GM21381 (cell line): ENCODE measurements at regions not wholly inside any gene's neighbourhood (a gene's known extent, or its start where the extent isn't known, plus 50 kb on each side); places are given as distances from the start of the nearest gene placed in this dataset.
"Not testable (repeated sequence)": the region's sequence is repeated elsewhere in the genome, so short reads cannot be mapped to it uniquely, and the experiment has no call there.

Experiments used
- ATAC-seq: cut with Tn5 transposase; IDR thresholded peaks from one replicate; pipeline ENCODE4 v1.9.1; 2021; ENCODE audit warnings: mild to moderate bottlenecking, moderate library complexity; ENCODE audit not compliant: unreplicated experiment

DNA sequence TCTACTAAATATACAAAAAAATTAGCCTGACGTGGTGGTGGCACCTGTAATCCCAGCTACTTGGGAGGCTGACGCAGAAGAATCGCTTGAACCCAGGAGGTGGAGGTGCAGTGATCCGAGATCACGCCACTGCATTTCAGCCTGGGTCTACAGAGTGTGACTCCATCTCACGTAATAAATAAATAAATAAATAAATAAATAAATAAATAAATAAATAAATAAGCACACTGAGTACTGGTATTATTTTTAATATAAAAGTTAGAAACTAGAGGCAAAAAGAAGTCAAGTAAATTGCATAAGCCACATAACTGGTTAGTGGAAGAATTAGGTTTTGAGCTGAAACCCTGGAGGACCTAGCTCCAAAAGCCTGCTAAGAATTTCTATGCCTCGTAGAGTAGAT, 1262.7 kb upstream of the PABPC4L start:
- ATAC-seq = no peak

DNA sequence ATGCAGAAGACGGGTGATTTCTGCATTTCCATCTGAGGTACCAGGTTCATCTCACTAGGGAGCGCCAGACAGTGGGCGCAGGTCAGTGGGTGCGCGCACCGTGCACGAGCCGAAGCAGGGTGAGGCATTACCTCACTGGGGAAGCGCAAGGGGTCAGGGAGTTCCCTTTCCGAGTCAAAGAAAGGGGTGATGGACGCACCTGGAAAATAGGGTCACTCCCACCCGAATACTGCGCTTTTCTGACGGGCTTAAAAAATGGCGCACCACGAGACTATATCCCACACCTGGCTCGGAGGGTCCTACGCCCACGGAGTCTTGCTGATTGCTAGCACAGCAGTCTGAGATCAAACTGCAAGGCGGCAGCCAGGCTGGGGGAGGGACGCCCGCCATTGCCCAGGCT, 1246.0 kb upstream of the PABPC4L start:
- ATAC-seq = not testable (repeated sequence)

DNA sequence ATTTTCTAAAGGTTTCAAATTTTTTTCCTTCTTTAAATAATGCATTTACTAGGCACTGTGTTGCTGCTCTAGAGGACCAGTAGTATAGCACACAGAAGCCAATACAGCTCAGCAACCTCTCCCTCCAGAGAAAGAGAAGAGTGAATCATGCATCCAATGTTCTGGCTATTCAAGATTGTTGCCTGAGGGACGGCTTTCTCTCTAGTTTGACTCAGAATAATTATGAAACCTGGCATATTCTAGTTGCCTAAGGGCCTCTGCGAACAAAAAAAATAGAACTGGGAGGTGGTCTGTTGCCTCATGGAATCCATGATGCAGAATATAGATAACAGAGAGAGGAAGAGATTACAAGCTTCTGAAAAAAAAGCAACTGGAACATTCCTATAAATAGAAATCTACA, 1233.3 kb upstream of the PABPC4L start:
- ATAC-seq = no peak

DNA sequence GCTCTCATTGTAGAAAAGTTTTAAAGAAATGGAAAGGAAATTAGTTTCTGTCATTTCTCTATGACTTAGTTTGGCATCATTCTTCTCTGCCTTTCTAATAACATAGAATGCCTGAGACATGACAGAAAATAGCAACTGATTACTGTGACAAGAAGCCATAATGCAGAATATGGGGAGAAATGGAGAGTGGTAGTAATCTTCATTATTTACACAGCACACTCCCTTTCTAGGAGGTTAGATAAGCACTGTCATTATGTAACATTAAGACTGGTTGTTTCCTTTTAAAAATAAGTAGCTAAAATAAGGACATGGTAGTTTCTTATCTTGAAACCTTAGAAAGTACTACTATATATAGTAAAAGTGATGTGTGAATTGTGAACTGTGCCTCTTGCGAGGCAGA, 1227.9 kb upstream of the PABPC4L start:
- no peak for ATAC-seq

DNA sequence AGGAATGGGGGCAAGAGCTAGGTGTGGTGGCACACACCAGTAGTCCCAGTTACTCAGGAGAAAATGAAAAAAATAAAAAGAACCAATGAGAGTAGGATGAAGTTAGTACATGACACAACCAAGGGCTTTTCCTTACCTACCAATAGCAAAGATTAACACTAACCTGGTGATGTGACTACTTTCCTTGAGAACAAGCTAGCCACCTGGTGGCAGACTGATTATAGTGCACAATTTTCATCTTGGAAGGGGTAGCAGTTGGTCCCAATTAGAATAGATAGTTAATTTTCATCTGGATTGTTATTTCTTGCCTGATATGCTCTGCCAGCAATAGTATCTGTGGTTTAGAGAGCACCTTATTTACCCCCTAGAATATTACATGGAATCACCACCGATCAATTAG, 1216.8 kb upstream of the PABPC4L start:
- no peak for ATAC-seq

DNA sequence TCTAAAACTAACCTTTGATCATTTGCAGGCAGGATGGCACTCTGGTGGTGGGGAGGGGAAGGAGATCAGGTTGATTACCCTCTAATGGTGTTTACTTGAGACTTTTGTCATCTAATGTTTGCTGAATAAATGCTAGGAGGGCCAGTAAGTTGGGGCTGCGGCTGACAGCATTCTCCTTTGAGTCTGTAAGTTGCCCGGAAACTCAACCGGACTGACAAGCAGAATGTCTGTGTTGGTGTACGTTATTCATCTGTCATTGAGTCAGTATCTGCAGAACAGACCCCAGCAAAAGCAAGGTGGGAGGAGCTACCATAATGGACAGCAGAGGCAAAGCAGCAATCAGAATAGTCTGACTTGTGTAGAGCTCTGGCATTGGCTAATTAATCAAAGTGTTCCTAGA, 1210.6 kb upstream of the PABPC4L start:
- no peak for ATAC-seq

DNA sequence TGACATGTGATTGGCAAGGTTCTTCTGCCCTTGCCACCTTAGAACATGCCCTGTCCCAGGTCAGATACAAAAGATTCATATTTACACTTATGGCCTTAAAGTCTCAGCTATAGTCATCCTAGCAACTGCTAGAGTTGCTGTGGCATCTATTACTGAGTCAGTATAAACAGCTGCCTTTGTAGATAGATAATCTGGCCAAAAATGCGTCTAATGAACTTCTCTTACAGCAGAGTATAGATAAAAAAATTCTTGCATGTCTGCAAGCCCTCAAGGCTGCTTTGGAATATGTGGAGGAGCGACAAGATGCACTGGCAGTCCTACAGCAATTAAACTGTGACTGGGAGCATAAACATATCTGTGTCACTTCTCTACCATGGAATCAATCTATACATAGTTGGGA, 1209.7 kb upstream of the PABPC4L start:
- ATAC-seq = no peak

DNA sequence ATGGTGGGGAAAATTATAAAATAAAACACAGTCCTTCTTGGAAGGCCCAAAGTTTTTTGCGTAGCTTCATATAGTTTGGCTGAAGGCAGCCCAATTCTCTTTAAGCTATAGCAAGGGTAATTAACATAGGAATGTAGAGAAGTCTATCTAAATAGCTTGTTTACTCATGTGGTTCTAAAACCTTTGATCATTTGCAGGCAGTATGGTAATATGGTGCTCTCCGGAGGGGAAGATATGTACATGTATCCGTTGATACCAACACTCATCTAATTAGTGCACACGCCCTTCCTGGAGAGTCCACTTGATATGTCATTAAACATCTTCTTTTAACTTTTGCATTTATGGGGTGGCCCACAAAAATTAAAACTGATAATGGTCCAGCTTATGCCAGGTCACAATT, 1207.7 kb upstream of the PABPC4L start:
- ATAC-seq = not testable (repeated sequence)

DNA sequence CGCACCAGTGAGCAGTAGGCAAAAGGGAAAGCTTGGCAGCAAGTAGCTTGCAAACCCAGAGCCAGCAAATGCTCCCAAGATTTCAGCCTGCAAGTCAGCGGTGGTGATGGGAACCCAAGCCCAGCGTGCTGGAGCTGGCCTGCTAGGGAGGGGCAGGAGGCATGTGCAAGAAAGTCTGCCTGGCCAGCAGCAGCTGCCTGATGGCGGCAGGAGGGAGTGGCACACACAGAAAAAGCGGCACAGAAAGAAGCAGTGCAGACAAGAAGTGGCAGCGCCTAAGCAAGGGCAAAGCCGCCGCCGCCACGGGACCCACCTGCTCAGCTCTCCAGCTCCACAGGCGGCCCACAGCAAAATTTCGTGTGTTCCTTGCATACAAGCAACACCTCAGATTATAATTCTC, 1206.5 kb upstream of the PABPC4L start:
- ATAC-seq = no peak

DNA sequence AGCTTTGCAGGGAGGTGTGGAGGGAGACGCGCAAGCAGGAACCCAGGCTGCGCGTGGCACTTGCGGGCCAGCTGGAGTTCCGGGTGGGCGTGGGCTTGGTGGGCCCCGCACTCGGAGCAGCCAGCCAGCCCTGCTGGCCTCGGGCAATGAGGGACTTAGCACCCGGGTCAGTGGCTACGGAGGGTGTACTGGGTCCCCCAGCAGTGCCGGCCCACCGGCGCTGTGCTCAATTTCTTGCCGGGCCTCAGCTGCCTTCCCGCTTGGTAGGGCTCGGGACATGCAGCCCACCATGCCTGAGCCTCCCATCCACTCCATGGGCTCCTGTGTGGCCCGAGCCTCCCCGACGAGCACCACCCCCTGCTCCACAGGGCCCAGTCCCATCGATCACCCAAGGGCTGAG, 1205.0 kb upstream of the PABPC4L start:
- not testable (repeated sequence) for ATAC-seq

DNA sequence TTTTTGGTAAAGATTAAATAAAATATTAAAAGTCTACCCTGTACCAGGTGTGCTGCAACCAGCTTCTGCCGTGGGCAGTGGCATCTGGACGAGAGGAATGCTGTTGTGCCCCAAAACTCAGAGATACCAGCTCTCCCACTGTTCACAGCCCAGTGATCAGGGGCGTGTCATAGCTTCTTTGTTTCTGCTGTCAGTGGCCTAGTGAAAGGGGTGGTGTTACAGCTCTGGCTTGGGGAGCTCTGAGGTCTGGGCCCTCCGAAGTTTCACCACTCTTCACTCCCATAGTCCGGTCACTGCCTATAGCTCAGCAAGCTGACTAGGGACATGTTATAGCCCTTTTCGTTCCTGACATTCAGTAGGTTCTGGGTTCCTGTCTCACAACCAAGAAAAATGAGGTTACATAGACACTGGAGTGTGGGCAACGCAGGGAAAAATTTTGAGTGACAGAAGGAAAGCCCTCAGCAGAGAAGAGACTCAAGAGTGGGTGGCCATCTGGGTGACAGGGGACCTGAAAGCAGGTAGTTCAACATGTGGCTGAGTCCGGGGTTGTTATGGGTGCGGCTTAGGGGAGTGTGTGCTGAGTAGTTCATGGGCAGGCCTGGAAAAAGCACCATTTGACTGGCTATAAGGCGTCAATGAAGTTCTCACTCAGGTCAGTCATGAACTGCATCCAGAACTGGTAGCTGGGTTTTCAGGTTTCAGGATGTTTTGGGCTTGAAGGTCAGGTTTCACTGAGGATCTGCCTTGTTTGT, 1184.4 kb upstream of the PABPC4L start:
- ATAC-seq = no peak

DNA sequence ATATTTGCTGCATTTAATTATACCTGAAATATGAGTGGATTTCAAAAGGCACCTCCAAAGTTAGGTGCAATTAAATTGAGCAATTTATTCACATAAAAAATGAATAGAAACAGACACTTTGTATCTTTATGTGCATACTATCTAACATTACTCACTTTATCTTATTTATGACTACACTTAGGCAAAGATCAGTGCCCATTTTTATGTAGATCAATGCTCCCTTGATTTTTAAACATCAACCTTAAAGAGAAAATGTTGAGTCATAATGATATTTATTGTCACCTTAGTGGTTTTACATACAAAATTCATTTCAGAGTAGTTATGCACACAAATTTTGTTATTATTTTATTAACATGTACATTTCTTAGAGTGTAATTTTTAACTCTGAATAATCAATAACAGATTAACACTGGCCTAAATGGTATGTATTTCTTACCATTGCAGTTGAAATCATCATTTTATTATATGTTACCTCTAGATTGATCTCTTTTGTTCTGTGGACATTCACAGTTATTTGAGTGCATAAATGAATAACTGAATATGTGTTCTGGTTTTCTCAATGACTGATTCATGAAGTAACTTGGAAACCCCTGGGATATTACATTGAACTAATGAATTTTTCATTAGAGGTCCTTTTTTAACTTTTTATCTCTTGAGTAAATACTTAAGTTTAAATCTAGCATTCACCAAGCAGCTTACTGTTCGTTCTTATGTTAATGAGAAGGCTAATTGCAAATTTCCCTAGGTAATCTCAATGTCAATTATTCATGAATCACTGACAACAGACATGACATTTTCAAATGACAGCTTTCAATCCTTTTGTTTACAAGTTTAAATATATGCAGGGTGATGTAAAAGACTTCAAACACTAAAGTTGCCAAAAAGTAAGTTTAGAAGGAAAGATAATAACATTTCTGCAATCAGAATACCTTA, 1182.0 kb upstream of the PABPC4L start:
- no peak for ATAC-seq

DNA sequence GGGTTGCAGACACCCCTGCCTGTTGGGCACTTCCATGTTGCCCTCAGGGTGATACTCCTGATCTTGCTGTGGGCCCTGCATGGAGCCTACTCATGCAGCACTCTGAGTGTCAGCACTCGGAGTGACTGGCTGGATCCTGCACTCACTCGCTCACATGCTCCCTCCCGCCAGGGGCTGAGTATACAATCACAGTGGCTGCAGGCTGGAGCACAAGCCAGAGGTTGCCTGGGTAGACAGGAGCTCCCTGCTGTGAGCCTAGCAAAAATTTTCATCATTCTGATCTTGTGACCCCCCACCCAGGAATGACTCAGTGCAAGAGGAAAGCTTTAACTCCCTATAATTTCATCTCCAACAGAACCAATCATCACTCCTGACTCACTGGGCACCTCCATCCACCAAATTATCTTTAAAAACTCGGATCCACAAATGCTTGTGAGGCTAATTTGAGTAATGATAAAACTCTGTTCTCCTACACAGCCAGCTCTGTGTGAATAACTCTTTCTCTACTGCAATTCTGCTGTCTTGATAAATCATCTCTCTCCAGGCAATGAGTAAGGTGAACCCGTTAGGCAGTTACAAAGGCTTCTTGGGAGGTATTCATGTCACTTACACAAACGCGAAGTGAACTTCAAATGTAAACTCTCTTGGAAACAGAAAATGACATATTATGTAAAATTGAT, 1180.8 kb upstream of the PABPC4L start:
- no peak for ATAC-seq

DNA sequence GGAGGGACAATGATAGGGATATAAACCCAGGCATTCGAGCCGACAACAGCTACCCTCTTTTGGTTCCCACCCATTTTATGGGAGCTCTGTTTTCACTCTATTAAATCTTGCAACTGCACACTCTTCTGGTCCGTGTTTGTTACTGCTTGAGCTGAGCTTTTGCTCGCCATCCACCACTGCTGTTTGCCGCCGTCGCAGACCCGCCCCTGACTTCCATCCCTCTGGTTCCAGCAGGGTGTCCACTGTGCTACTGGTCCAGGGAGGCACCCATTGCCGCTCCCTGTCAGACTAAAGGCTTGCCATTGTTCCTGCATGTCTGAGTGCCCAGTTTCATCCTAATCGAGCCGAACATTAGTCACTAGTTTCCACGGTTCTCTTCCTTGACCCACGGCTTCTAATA, 1170.5 kb upstream of the PABPC4L start:
- no peak for ATAC-seq

DNA sequence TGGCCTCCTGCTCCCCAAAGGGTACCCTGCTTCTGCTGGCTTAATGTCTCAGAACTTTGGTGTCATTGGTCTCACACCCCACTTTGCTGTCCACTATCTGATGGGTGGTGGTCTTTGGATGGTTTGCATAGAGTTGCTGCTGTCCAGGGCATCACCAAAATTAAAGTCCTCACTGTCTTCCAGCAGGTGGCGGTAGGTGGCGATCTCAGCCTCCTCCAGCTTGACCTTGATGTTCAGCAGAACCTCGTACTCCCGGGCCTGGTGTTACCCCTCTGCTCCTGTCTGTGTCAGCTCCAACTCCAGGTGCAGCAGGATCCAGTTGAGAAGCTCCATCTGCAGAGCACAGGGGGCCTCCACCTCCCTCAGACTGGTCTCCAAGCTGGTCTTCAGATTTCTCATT, 1169.5 kb upstream of the PABPC4L start:
- ATAC-seq = no peak

DNA sequence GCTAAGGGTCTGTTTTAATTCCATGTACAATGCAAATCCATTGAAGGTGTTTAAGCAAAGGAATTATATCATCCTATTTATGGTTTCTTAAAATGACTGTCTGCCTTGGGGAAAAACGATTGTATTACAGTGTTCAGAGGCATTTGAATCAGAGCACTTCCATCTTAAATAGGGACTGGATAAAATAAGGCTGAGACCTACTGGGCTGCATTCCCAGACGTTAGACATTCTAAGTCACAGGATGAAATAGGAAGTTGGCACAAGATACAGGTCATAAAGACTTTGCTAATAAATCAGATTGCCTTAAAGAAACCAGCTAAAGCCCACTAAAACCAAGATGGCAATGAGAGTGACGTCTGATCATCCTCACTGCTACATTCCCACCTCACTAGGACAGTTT, 1167.2 kb upstream of the PABPC4L start:
- ATAC-seq = no peak

DNA sequence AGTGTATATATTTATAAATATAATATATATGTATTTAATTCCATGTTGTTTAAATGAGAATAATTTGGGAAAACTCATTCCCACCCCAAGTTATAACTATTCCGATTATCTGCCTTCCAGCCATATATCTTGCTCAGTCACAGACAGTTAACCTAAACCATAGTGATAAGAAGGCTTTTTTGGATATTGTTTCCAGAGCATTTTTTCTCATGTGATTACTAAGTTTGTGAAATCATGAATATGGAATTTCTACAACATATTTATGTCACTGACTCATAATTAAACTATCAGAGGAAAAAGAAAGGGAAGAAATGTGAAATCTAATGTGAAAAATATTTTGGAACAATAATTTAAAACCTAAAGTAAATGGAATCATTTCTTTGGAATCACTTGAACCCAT, 1163.5 kb upstream of the PABPC4L start:
- ATAC-seq = no peak

DNA sequence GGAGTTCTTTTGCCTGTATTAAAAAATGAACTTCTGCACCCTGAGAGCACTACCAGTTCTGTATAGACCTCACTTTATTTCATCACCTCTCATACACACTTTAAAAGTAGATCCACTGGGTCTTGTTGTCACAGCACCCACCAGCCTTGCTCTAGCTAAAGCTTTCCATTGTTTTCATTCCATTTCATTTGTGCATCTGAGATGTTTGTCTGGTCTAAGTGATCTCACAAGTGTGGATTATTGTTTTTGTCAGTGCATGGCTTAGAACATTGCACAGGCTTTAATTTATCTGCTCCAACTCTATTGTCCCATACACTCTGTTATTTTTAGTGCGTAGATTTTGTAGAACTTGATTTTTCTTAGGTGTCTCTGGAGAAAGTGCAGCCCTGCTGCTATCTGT, 1157.5 kb upstream of the PABPC4L start:
- no peak for ATAC-seq

DNA sequence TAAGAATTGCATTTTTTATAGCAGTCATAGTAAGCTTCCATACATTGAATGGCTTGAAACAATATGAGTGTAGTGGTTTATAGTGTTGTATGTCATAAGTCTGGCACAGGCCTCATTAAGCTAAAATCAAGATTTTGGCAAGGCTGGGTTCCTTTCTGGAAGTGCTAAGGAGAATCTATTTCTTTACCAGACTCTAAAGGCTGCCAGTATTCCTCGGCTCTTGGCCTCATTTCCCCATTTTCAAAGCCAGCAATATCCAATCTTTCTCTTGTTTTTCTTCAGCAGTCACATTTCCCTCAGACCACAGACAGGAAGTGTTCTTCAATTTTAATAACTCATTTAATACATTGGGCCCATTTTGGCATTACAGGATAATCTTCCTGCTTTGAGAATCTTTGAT, 1155.5 kb upstream of the PABPC4L start:
- no peak for ATAC-seq

DNA sequence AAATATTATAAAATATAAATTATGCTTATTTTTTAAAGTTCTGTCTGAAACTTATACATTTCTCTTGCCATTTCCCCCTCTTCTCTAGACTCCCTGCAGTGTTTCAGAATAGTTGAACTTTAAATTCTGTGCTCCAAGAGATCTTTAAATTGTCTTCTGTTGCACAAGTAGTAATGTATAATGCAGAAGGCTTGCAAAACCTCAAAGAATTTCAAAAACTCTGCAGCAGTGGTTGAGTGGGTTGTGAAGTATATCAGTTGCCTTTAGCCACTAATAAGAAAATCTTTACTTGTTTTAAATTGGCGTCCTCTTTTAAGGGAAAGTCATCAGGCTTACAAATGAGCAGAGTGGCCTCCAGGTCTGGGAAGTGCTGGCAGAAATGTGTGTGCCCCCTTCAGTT, 1153.3 kb upstream of the PABPC4L start:
- no peak for ATAC-seq

DNA sequence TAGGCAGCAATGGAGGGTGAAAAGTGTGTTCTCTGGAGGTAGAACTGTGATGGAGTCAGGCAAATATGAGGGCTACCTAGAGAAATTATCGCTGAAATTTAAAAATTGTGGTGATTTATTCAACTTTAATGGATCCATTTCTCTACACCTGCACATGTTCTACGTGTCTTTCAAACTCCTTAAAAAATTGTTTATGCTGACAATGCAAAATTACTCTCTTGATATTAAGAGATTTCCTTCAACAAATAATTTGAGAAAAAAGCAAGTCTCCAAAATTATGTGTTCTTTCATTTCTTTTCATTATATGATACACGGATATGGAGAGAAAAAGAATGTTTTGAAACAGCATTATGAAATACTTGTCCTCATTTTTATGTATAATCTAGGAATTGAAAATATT, 1151.4 kb upstream of the PABPC4L start:
- no peak for ATAC-seq

DNA sequence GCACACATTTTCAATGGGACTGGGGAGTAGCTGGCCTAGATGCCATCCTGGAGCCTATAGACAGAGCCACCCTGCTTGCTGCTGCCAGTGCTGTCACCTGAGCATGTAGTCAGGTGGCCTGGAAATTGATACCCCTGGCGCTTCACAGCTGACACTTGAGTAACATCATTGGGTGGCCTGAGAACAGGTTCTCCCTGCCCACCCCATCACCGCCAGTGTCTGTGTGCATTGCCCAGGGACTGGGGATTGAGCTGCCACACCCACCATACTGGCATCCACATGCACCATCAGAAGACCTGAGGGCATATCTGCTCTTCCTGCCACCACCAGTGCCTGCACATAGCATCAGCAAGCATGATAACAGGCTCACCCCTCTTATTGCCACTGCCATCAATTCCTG, 1142.9 kb upstream of the PABPC4L start:
- ATAC-seq = no peak
